Lung (tissue), 11 donors: ENCODE measurements at regions not wholly inside any gene's neighbourhood (a gene's known extent, or its start where the extent isn't known, plus 50 kb on each side); places are given as distances from the start of the nearest gene placed in this dataset.
A peak's percentile ranks its signal among the peaks of the same experiment; 100 is the strongest.

Source experiments
- ATAC-seq: fragments of 200-7000 bp; cut with Tn5 transposase; one replicate; pipeline ENCODE4 v1.9.1; 2020; ENCODE audit warnings: moderate number of reproducible peaks; ENCODE audit not compliant: insufficient read depth, low FRiP score
- DNase-seq, 3 donors: peaks; one replicate each; pipeline ENCODE4 v3.0.0-alpha.2; 2013 to 2017
- H3K27ac ChIP-seq, 2 donors: one replicate each; pipeline ENCODE4 v1.5.1; 2013; ENCODE audit warnings: mild to moderate bottlenecking in 2 of 2, moderate library complexity in 2 of 2, control low read depth in 1 of 2, inconsistent platforms in 1 of 2, low read depth in 1 of 2, low read length in 1 of 2
- H3K27me3 ChIP-seq, 3 donors: one replicate each; pipeline ENCODE4 v1.5.1; 2013; ENCODE audit warnings: low read length in 2 of 3; ENCODE audit not compliant: control insufficient read depth in 3 of 3, insufficient read depth in 3 of 3
- H3K36me3 ChIP-seq, 4 donors: one replicate each; pipeline ENCODE4 v1.5.1; 2013; ENCODE audit warnings: low read length in 4 of 4, mild to moderate bottlenecking in 1 of 4, moderate library complexity in 1 of 4; ENCODE audit not compliant: control insufficient read depth in 4 of 4, insufficient read depth in 4 of 4
- H3K4me1 ChIP-seq, 5 donors: one replicate each; pipeline ENCODE4 v1.5.1; 2013; ENCODE audit warnings: low read length in 5 of 5, mild to moderate bottlenecking in 2 of 5, moderate library complexity in 1 of 5; ENCODE audit not compliant: control insufficient read depth in 5 of 5, insufficient read depth in 5 of 5
- H3K4me3 ChIP-seq: one replicate; pipeline ENCODE4 v1.5.1; 2013; ENCODE audit warnings: mild to moderate bottlenecking, control low read depth, moderate library complexity
- H3K9ac ChIP-seq, 2 donors: one replicate each; pipeline ENCODE4 v1.5.1; 2013; ENCODE audit warnings: low read length in 2 of 2, control low read depth in 1 of 2; ENCODE audit not compliant: insufficient read depth in 1 of 2
- H3K9me3 ChIP-seq, 4 donors: one replicate each; pipeline ENCODE4 v1.5.1; 2013; ENCODE audit warnings: low read length in 3 of 4, mild to moderate bottlenecking in 1 of 4, moderate library complexity in 1 of 4; ENCODE audit not compliant: control insufficient read depth in 4 of 4, insufficient read depth in 3 of 4
- CTCF ChIP-seq: IDR thresholded peaks from 2 replicates; pipeline ENCODE4 v1.5.1; 2012; ENCODE audit warnings: mild to moderate bottlenecking; ENCODE audit errors: control extremely low read depth, extremely low read depth
- WGBS, 2 donors: extraction: QIAGEN DNeasy Blood & Tissue Kit; methylation state at CpG; one replicate each; pipeline ENCODE4 v1.1.7; 2013; 5-methylcytosine and 5-hydroxymethylcytosine counted together
- donor health status: control.
- donor health status: control.
- donor health status: Bipolar disorder and iron deficiency.
- donor health status: healthy.
- donor health status: DM: yes; HTN: yes; CAD: no.

GRCh38 chr10:34047389-34047788, 712.9 kb upstream of the NRP1 start:
- no peaks in the 10 kb centered on the region for H3K27me3 ChIP-seq
- H3K9me3 ChIP-seq: no peaks in the 10 kb centered on the region
- H3K4me3 ChIP-seq: no peak overlapping the region
- H3K4me1 ChIP-seq: peaks cover 0 to 7% (median 0%) of the 10 kb centered on the region in 5 donors
- no peaks in the 10 kb centered on the region for H3K36me3 ChIP-seq
- DNase-seq: no peak
- 92 to 97% methylated on average over 7 of the region's 7 CpGs for WGBS, 2 donors
- no peak for ATAC-seq
- no peak for TF ChIP-seq CTCF
- no peak overlapping the region for H3K9ac ChIP-seq
- H3K27ac ChIP-seq: no peak overlapping the region

- TF ChIP-seq CTCF: no peak
- WGBS, 2 donors: 86 to 87% methylated on average over 9 of the region's 9 CpGs
- peak; percentile 66 to 86 (median 80) for DNase-seq
- ATAC-seq: no peak
- no peak overlapping the region for H3K27ac ChIP-seq
- H3K4me3 ChIP-seq: no peak overlapping the region
- no peaks in the 10 kb centered on the region for H3K27me3 ChIP-seq
- H3K9me3 ChIP-seq: no peaks in the 10 kb centered on the region
- peaks cover 0 to 7% (median 0%) of the 10 kb centered on the region in 5 donors for H3K4me1 ChIP-seq
- no peak overlapping the region for H3K9ac ChIP-seq
- no peaks in the 10 kb centered on the region for H3K36me3 ChIP-seq
These were observed 712.1 kb upstream of the NRP1 start for GRCh38 chr10:34046506-34047034.

GRCh38 chr10:34045571-34046190, 711.2 kb upstream of the NRP1 start:
- no peaks in the 10 kb centered on the region for H3K36me3 ChIP-seq
- no peak overlapping the region for H3K4me3 ChIP-seq
- H3K9me3 ChIP-seq: no peaks in the 10 kb centered on the region
- H3K9ac ChIP-seq: no peak overlapping the region
- no peak for TF ChIP-seq CTCF
- ATAC-seq (no peak), DNase-seq (no peak)
- H3K27ac ChIP-seq: no peak overlapping the region
- H3K27me3 ChIP-seq: no peaks in the 10 kb centered on the region
- WGBS, 2 donors: 70 to 76% methylated on average over 6 of the region's 6 CpGs
- H3K4me1 ChIP-seq: peaks cover 0 to 7% (median 0%) of the 10 kb centered on the region in 5 donors

GRCh38 chr10:34041871-34042270, 707.4 kb upstream of the NRP1 start:
- no peak for TF ChIP-seq CTCF
- DNase-seq (no peak), ATAC-seq (no peak)
- Histone ChIP-seq H3K36me3 (no peaks in the 10 kb centered on the region), H3K4me1 (peaks cover 0 to 7% (median 0%) of the 10 kb centered on the region in 5 donors), H3K4me3 (no peak overlapping the region), H3K9ac (no peak overlapping the region), H3K27me3 (no peaks in the 10 kb centered on the region), H3K9me3 (no peaks in the 10 kb centered on the region), H3K27ac (no peak overlapping the region)
- WGBS, 2 donors: 97 to 99% methylated on average over 4 of the region's 4 CpGs
